ENCODE measurements at regions not wholly inside any gene's neighbourhood (a gene's known extent, or its start where the extent isn't known, plus 50 kb on each side); places are given as distances from the start of the nearest gene placed in this dataset.

- DNase-seq: peak; percentile 3
Measured at GRCh38 chr1:72734415-72734814, 452.1 kb upstream of the NEGR1 start.

GRCh38 chr1:72724951-72725861 is 442.9 kb upstream of the NEGR1 start:
- DNase-seq: no peak

- DNase-seq: no peak
Measured at GRCh38 chr1:72705921-72706320, 423.6 kb upstream of the NEGR1 start.

GRCh38 chr1:72704841-72705477 is 422.6 kb upstream of the NEGR1 start:
- no peak for DNase-seq

GRCh38 chr1:72697410-72697809 is 415.1 kb upstream of the NEGR1 start:
- DNase-seq: no peak

- no peak for DNase-seq
Measured at GRCh38 chr1:72693899-72694298, 411.6 kb upstream of the NEGR1 start.

- no peak for DNase-seq
Measured at GRCh38 chr1:72693376-72693775, 411.0 kb upstream of the NEGR1 start.

- no peak for DNase-seq
Measured at GRCh38 chr1:72690871-72691270, 408.5 kb upstream of the NEGR1 start.

- no peak for DNase-seq
Measured at GRCh38 chr1:72678683-72679082, 396.3 kb upstream of the NEGR1 start.

- no peak for DNase-seq
Measured at GRCh38 chr1:72670902-72671301, 388.6 kb upstream of the NEGR1 start.

GRCh38 chr1:72662918-72663317 is 380.6 kb upstream of the NEGR1 start:
- DNase-seq: peak; percentile 3

GRCh38 chr1:72650843-72651435 is 368.6 kb upstream of the NEGR1 start:
- DNase-seq: no peak

- DNase-seq: peak; percentile 56
Measured at GRCh38 chr1:72649991-72650390, 367.7 kb upstream of the NEGR1 start.

GRCh38 chr1:72649211-72649888 is 367.0 kb upstream of the NEGR1 start:
- no peak for DNase-seq

- DNase-seq: no peak
Measured at GRCh38 chr1:72648465-72648864, 366.1 kb upstream of the NEGR1 start.

GRCh38 chr1:72643142-72643541 is 360.8 kb upstream of the NEGR1 start:
- no peak for DNase-seq

- DNase-seq: no peak
Measured at GRCh38 chr1:72637593-72637992, 355.3 kb upstream of the NEGR1 start.

GRCh38 chr1:72636631-72637030 is 354.3 kb upstream of the NEGR1 start:
- DNase-seq: no peak

- DNase-seq: peak; percentile 25
Measured at GRCh38 chr1:72635719-72636118, 353.4 kb upstream of the NEGR1 start.

- DNase-seq: no peak
Measured at GRCh38 chr1:72634946-72635345, 352.6 kb upstream of the NEGR1 start.

- DNase-seq: no peak
Measured at GRCh38 chr1:72631449-72631848, 349.1 kb upstream of the NEGR1 start.

- peak; percentile 52 for DNase-seq
Measured at GRCh38 chr1:72623299-72623708, 341.0 kb upstream of the NEGR1 start.

- DNase-seq: no peak
Measured at GRCh38 chr1:72620453-72620852, 338.1 kb upstream of the NEGR1 start.
